Smooth muscle cell (in vitro differentiated cells): ENCODE measurements at regions not wholly inside any gene's neighbourhood (a gene's known extent, or its start where the extent isn't known, plus 50 kb on each side); places are given as distances from the start of the nearest gene placed in this dataset.

Experiments used
- DNase-seq: peaks from one replicate; lab custom pipeline; 2025; ENCODE audit not compliant: unreplicated experiment; lab: John Stamatoyannopoulos, UW
- H2AFZ ChIP-seq: fragments of 200-600 bp; sonication (generic); 2 replicates; pipeline ENCODE4 v1.6.0; 2016; ENCODE audit warnings: antibody characterized with exemption, low read depth, mild to moderate bottlenecking
- H3F3A ChIP-seq: fragments of 200-600 bp; sonication (generic); 2 replicates; pipeline ENCODE4 v1.6.0; 2017; ENCODE audit warnings: antibody characterized with exemption, low read depth
- H3K27ac ChIP-seq: fragments of 200-600 bp; sonication (generic); 2 replicates; pipeline ENCODE4 v1.5.1; 2016; ENCODE audit warnings: low read depth, mild to moderate bottlenecking
- H3K27me3 ChIP-seq: fragments of 200-600 bp; sonication (generic); 2 replicates; pipeline ENCODE4 v1.6.1; 2016; ENCODE audit warnings: low read depth, mild to moderate bottlenecking
- H3K36me3 ChIP-seq: fragments of 200-600 bp; sonication (generic); 2 replicates; pipeline ENCODE4 v1.5.1; 2016; ENCODE audit warnings: low read depth
- H3K4me1 ChIP-seq: fragments of 200-600 bp; sonication (generic); 2 replicates; pipeline ENCODE4 v1.5.1; 2016; ENCODE audit warnings: low read depth
- H3K4me2 ChIP-seq: fragments of 200-600 bp; sonication (generic); 2 replicates; pipeline ENCODE4 v1.6.0; 2016; ENCODE audit warnings: mild to moderate bottlenecking
- H3K4me3 ChIP-seq: fragments of 200-600 bp; sonication (generic); 2 replicates; pipeline ENCODE4 v1.5.1; 2016; ENCODE audit warnings: mild to moderate bottlenecking
- H3K79me2 ChIP-seq: fragments of 200-600 bp; sonication (generic); 2 replicates; pipeline ENCODE4 v1.6.0; 2016; ENCODE audit warnings: low read depth, mild to moderate bottlenecking
- H3K9ac ChIP-seq: fragments of 200-600 bp; sonication (generic); 2 replicates; pipeline ENCODE4 v1.6.0; 2016; ENCODE audit warnings: low read depth
- H3K9me3 ChIP-seq: fragments of 200-600 bp; sonication (generic); replicated peaks from 2 replicates; pipeline ENCODE4 v1.5.1; 2016; ENCODE audit warnings: low read depth
- H4K20me1 ChIP-seq: fragments of 200-600 bp; sonication (generic); 2 replicates; pipeline ENCODE4 v1.6.0; 2016; ENCODE audit warnings: low read depth
- CTCF ChIP-seq: fragments of 200-600 bp; sonication (generic); IDR thresholded peaks from 2 replicates; pipeline ENCODE4 v1.5.1; 2017; ENCODE audit warnings: borderline replicate concordance, mild to moderate bottlenecking, antibody characterized with exemption; ENCODE audit not compliant: insufficient read depth, poor library complexity, severe bottlenecking
- WGBS: methylation state at CpG from one replicate; pipeline ENCODE4 v1.1.7; 2016; ENCODE audit warnings: low lambda C conversion rate; 5-methylcytosine and 5-hydroxymethylcytosine counted together

- H3K27ac ChIP-seq = peak overlapping the region; percentile 88
- H4K20me1 ChIP-seq = no peaks in the 10 kb centered on the region
- H3K27me3 ChIP-seq = no peaks in the 10 kb centered on the region
- DNase-seq = no peak
- no peaks in the 10 kb centered on the region for H3K79me2 ChIP-seq
- H3F3A ChIP-seq = no peaks in the 10 kb centered on the region
- H3K9ac ChIP-seq = peak overlapping the region; percentile 47
- H3K4me1 ChIP-seq = peaks cover 12% of the 10 kb centered on the region
- 62% methylated on average over 1 of the region's 1 CpG for WGBS
- H2AFZ ChIP-seq = no peak overlapping the region
- H3K9me3 ChIP-seq = no peaks in the 10 kb centered on the region
- H3K4me3 ChIP-seq = no peak overlapping the region
- TF ChIP-seq CTCF = no peak
- no peak overlapping the region for H3K4me2 ChIP-seq
- H3K36me3 ChIP-seq = no peaks in the 10 kb centered on the region
Observed at GRCh38 chr13:34066344-34066743, 248.4 kb downstream of the RFC3 start.

GRCh38 chr13:34070006-34070405, 252.1 kb downstream of the RFC3 start:
- Histone ChIP-seq H3K4me1 (peaks cover 4% of the 10 kb centered on the region), H3K4me3 (no peak overlapping the region), H3K79me2 (no peaks in the 10 kb centered on the region), H3K4me2 (no peak overlapping the region), H3K27ac (peak overlapping the region; percentile 63), H3K9ac (no peak overlapping the region), H3K36me3 (no peaks in the 10 kb centered on the region), H3F3A (no peaks in the 10 kb centered on the region), H3K9me3 (no peaks in the 10 kb centered on the region), H2AFZ (no peak overlapping the region), H4K20me1 (no peaks in the 10 kb centered on the region), H3K27me3 (no peaks in the 10 kb centered on the region)
- DNase-seq = no peak
- TF ChIP-seq CTCF = no peak

GRCh38 chr13:34070544-34071303, 252.8 kb downstream of the RFC3 start:
- no peaks in the 10 kb centered on the region for H3K79me2 ChIP-seq
- no peaks in the 10 kb centered on the region for H3K36me3 ChIP-seq
- H3F3A ChIP-seq = no peaks in the 10 kb centered on the region
- H3K27ac ChIP-seq = peak overlapping the region; percentile 63
- H3K9me3 ChIP-seq = no peaks in the 10 kb centered on the region
- DNase-seq = no peak
- TF ChIP-seq CTCF = no peak
- WGBS = 82% methylated on average over 2 of the region's 2 CpGs
- no peak overlapping the region for H2AFZ ChIP-seq
- H4K20me1 ChIP-seq = no peaks in the 10 kb centered on the region
- H3K4me1 ChIP-seq = no peaks in the 10 kb centered on the region
- H3K4me3 ChIP-seq = no peak overlapping the region
- no peak overlapping the region for H3K4me2 ChIP-seq
- H3K9ac ChIP-seq = no peak overlapping the region
- no peaks in the 10 kb centered on the region for H3K27me3 ChIP-seq

GRCh38 chr13:34076319-34076718, 258.4 kb downstream of the RFC3 start:
- Histone ChIP-seq H4K20me1 (no peaks in the 10 kb centered on the region), H3K79me2 (no peaks in the 10 kb centered on the region), H3K4me1 (peaks cover 3% of the 10 kb centered on the region), H2AFZ (no peak overlapping the region), H3K9me3 (no peaks in the 10 kb centered on the region), H3K4me3 (no peak overlapping the region), H3F3A (no peaks in the 10 kb centered on the region), H3K27me3 (no peaks in the 10 kb centered on the region), H3K36me3 (no peaks in the 10 kb centered on the region), H3K27ac (no peak overlapping the region), H3K9ac (no peak overlapping the region), H3K4me2 (no peak overlapping the region)
- TF ChIP-seq CTCF = no peak
- WGBS = 100% methylated on average over 1 of the region's 1 CpG
- no peak for DNase-seq
